Mononuclear cell (primary cell): ENCODE measurements at regions not wholly inside any gene's neighbourhood (a gene's known extent, or its start where the extent isn't known, plus 50 kb on each side); places are given as distances from the start of the nearest gene placed in this dataset.

ENCODE experiments used
- H3K27me3 ChIP-seq: 2 replicates; pipeline ENCODE4 v1.6.0; 2011; ENCODE audit warnings: low read length, control low read depth; ENCODE audit not compliant: insufficient read depth
- H3K4me1 ChIP-seq: 2 replicates; pipeline ENCODE4 v1.5.1; 2011; ENCODE audit warnings: mild to moderate bottlenecking, low read length, control low read depth; ENCODE audit not compliant: insufficient read depth
- H3K4me3 ChIP-seq: 2 replicates; pipeline ENCODE4 v1.5.1; 2011; ENCODE audit warnings: mild to moderate bottlenecking, low read length, moderate library complexity
- H3K9me3 ChIP-seq: 2 replicates; pipeline ENCODE4 v1.5.1; 2011; ENCODE audit warnings: low read depth, mild to moderate bottlenecking, control low read depth, low read length

DNA sequence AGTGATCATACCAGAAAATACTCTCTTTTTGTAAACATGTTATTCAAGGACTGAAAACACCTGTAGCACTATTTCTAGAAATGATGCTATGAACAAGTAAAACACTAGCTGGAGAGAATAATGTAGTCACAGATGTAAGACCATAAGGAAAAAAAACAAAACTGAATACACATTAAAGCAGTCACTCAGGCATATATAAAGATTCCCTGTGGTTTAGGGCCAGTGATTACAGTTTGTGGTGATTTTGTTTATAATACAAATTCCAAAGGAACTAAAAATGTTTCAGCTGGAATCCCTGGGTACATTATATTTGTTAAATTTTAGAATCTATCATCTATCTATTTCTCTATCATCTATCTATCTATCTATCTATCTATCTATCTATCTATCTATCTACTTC lies 777.8 kb upstream of the FRG1 start:
- Histone ChIP-seq H3K9me3 (no peaks in the 10 kb centered on the region), H3K4me1 (no peaks in the 10 kb centered on the region), H3K4me3 (no peak overlapping the region), H3K27me3 (no peaks in the 10 kb centered on the region)

DNA sequence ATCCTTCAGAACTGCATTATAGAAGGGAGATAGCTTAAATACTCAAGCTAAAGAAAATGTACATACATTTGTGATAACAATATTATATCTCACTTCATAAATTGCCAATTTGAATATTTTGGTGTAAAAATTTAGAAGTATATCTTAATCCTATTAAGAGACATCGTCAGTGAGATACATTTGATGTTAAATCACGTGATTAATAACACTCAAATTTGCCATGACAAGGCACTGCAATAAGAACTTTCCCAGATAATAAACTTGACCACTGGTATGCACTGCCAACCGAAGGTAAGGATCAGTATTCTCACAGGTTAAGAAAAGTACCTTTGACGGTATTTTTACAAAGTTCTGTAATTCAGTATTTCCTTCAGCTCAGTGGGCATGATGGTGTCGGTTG lies 764.7 kb upstream of the FRG1 start:
- Histone ChIP-seq H3K4me3 (no peak overlapping the region), H3K4me1 (no peaks in the 10 kb centered on the region), H3K9me3 (no peaks in the 10 kb centered on the region), H3K27me3 (no peaks in the 10 kb centered on the region)

DNA sequence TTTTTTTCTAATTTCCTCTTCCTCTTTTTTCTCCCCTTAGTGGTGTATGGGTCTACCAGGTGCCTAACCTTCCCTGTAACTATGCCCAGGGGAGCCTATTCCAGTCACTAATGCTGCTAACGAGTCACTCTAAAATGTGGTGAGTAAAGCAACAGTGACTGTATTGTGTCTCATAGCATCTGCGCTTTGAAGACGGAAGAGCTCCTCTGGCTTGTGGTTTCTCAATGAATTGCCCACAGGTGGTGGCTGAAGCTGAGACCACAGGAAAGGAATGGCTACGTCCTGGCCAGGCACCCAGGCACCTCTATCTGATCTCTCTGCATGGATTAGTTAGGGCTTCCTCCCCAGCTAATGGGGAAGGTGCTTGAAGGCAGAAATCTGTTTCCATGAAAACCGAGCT lies 763.5 kb upstream of the FRG1 start:
- Histone ChIP-seq H3K27me3 (no peaks in the 10 kb centered on the region), H3K4me1 (no peaks in the 10 kb centered on the region), H3K4me3 (no peak overlapping the region), H3K9me3 (no peaks in the 10 kb centered on the region)

DNA sequence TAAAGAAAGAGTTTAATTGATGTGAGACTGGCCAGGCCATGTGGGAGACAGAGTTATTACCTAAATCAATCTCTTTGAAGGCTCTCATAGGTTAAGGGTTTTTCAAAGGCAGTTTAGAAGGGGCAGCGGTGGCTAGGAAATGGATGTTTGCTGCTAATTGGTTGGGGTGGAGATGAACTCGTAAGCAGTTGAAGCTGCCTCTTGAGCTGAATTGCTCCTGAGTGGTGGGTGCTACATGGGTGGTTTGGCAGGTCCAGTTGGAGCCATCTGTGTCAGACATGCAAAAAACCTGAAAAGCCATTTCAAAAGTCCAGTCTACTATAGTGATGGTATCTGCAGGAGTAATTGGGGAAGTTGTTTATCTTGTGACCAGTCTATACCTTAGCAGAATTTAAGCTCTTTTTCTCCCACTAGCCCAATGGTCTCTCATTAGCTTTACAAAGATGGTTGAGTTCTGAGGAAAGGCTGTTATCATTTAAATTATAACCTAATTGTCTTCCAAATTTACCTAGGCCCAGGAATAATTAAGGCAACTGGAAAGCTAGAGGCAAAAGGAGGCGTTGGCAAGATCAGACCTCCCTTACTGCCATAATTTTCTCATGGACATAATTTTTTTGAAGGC lies 762.4 kb upstream of the FRG1 start:
- Histone ChIP-seq H3K27me3 (no peaks in the 10 kb centered on the region), H3K9me3 (no peaks in the 10 kb centered on the region)

DNA sequence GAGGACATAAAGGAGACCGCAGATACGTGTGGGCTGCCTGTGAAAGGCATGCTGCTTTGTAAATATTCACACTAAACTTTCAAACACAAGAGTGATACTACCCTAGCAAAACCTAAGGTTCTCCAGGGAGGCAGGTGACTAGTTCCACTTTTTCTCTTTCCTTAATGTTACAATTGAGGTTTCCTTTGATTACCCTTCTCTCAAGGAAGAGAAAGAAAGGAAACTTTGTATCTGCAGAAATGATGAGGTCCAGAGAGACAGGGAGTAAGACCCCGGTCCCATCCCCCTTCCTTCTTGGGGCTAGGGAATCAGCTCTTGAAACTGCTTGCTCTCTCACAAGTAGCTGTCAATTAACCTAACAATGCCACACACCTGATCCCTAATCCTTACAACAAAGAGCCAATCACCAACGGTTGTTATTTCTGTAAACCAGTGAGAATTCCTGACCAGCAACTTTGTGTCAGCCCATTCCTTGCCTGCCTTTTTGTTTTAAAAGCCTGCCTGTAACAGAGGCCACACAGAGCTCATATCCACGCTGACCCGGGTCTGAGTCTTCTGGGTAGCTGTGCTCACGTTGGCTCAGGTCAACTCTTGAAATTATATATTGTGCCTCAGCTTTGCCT lies 754.8 kb upstream of the FRG1 start:
- H3K4me1 ChIP-seq, result no peaks in the 10 kb centered on the region
- H3K4me3 ChIP-seq, result no peak overlapping the region
- no peaks in the 10 kb centered on the region for H3K9me3 ChIP-seq
- no peaks in the 10 kb centered on the region for H3K27me3 ChIP-seq

More for the DNA sequence above, 762.4 kb upstream of the FRG1 start:
- Histone ChIP-seq H3K4me1 (no peaks in the 10 kb centered on the region), H3K4me3 (no peak overlapping the region)

- Histone ChIP-seq H3K27me3 (no peaks in the 10 kb centered on the region), H3K4me3 (no peak overlapping the region), H3K9me3 (no peaks in the 10 kb centered on the region), H3K4me1 (no peaks in the 10 kb centered on the region)
Observed at GRCh38 chr4:189187531-189188052, 753.1 kb upstream of the FRG1 start.

GRCh38 chr4:189198624-189199023 lies 742.0 kb upstream of the FRG1 start:
- no peak overlapping the region for H3K4me3 ChIP-seq
- H3K9me3 ChIP-seq, result no peaks in the 10 kb centered on the region
- no peaks in the 10 kb centered on the region for H3K27me3 ChIP-seq
- H3K4me1 ChIP-seq, result no peaks in the 10 kb centered on the region

- Histone ChIP-seq H3K9me3 (no peaks in the 10 kb centered on the region), H3K27me3 (no peaks in the 10 kb centered on the region), H3K4me3 (no peak overlapping the region), H3K4me1 (no peaks in the 10 kb centered on the region)
Observed at GRCh38 chr4:189200353-189200752, 740.3 kb upstream of the FRG1 start.

- H3K4me3 ChIP-seq, result no peak overlapping the region
Observed at GRCh38 chr4:189202182-189202868, 738.3 kb upstream of the FRG1 start.

DNA sequence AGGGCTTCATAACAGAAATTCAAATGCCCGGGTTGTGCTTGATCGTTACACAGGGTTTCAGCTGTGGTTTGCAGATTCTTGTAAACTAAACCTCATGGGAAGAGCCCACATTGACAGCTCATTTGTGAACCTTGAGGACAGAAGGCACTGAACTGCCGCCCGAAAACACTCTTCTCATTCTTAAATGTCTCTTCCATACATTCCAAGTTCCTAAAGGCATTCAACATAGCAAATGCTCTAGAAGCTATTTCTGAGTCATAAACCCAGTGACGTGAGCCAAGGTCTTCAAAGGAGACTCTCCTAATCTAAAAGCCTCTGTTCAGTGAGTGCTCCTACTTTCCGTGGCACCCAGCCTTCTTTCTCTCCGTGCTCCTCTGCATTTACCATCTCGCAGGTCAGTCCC lies 737.8 kb upstream of the FRG1 start:
- no peaks in the 10 kb centered on the region for H3K4me1 ChIP-seq
- H3K27me3 ChIP-seq, result no peaks in the 10 kb centered on the region
- H3K9me3 ChIP-seq, result no peaks in the 10 kb centered on the region
- no peak overlapping the region for H3K4me3 ChIP-seq

More at GRCh38 chr4:189202182-189202868, 738.3 kb upstream of the FRG1 start:
- Histone ChIP-seq H3K27me3 (no peaks in the 10 kb centered on the region), H3K4me1 (no peaks in the 10 kb centered on the region), H3K9me3 (no peaks in the 10 kb centered on the region)

DNA sequence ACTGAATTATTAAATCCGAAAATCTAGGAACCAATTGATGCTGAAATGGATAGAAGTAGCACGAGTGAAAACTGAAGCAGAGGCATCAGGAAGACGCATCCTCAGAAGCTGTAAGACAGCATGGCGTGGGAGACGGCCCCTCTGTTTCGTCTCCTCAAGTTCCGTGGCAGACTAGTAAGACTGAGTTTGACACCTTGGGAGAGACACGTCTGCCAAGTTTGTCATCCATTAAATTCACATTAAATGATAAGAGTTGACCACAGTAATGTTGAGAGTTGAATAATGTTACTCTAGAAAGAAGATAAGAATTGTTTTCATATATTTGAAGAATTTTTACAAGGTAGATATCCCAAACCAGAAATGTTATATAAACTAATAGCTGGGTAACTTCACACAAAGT lies 736.1 kb upstream of the FRG1 start:
- H3K4me3 ChIP-seq, result no peak overlapping the region
- H3K4me1 ChIP-seq, result no peaks in the 10 kb centered on the region
- H3K27me3 ChIP-seq, result no peaks in the 10 kb centered on the region
- H3K9me3 ChIP-seq, result no peaks in the 10 kb centered on the region

- H3K4me3 ChIP-seq, result no peak overlapping the region
Observed at GRCh38 chr4:189206953-189207352, 733.7 kb upstream of the FRG1 start.

DNA sequence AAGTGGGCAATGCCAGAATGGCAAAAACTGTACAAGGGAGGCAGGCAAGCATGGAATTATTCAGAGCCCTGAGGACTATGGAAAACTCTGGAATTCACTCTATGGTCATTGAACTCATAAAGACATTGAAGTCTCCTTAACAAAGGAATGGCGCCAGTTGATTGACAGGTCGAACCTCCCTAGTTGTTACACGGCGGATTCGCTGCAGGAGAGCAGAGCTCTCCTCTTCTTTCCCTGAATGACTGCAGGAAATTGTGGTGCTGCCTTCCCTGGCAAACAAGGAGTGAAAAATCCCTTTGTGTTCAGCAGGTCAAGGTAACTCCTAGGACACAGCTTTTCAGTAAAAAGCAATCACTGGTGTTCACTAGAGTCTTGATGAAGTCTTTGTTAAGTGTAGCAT lies 732.8 kb upstream of the FRG1 start:
- Histone ChIP-seq H3K27me3 (no peaks in the 10 kb centered on the region), H3K4me3 (no peak overlapping the region), H3K4me1 (no peaks in the 10 kb centered on the region), H3K9me3 (no peaks in the 10 kb centered on the region)

More at GRCh38 chr4:189206953-189207352, 733.7 kb upstream of the FRG1 start:
- H3K9me3 ChIP-seq, result no peaks in the 10 kb centered on the region
- H3K27me3 ChIP-seq, result no peaks in the 10 kb centered on the region
- no peaks in the 10 kb centered on the region for H3K4me1 ChIP-seq

- Histone ChIP-seq H3K4me1 (no peaks in the 10 kb centered on the region), H3K9me3 (no peaks in the 10 kb centered on the region), H3K27me3 (no peaks in the 10 kb centered on the region), H3K4me3 (no peak overlapping the region)
Observed at GRCh38 chr4:189215574-189215973, 725.1 kb upstream of the FRG1 start.

- Histone ChIP-seq H3K27me3 (no peaks in the 10 kb centered on the region), H3K4me3 (no peak overlapping the region), H3K9me3 (no peaks in the 10 kb centered on the region), H3K4me1 (no peaks in the 10 kb centered on the region)
Observed at GRCh38 chr4:189221691-189222090, 719.0 kb upstream of the FRG1 start.
